ENCODE measurements at regions not wholly inside any gene's neighbourhood (a gene's known extent, or its start where the extent isn't known, plus 50 kb on each side); places are given as distances from the start of the nearest gene placed in this dataset.
A peak's percentile ranks its signal among the peaks of the same experiment; 100 is the strongest.

GRCh38 chr1:30368651-30369240, 354.6 kb downstream of the MATN1 start:
- no peaks in the 10 kb centered on the region for H3K36me3 ChIP-seq (ENCODE audit: control insufficient read depth, insufficient read depth, low read length)
- H3K9me3 Mint-ChIP-seq, result no peaks in the 10 kb centered on the region
- DNase-seq, result peak; percentile 20
- 94 to 100% methylated on average over 5 to 6 of the region's 6 CpGs for WGBS, 2 experiments (ENCODE audit: insufficient coverage in 1 of 2, insufficient read length in 1 of 2)
- H3K9ac ChIP-seq (ENCODE audit: extremely low read depth, low read length, poor library complexity, severe bottlenecking), result no peak overlapping the region
- TF ChIP-seq CTCF (conservative IDR thresholded peaks at IDR 0.05), result no peak
- no peaks in the 10 kb centered on the region for H3K27me3 ChIP-seq (ENCODE audit: control insufficient read depth, insufficient read depth, low read length, poor library complexity, severe bottlenecking)
- no peak overlapping the region for H3K27ac Mint-ChIP-seq
- H3K36me3 Mint-ChIP-seq (ENCODE audit: low read depth), result no peaks in the 10 kb centered on the region
- H3K27ac ChIP-seq (ENCODE audit: low read depth, low read length), result no peak overlapping the region
- H3K4me1 ChIP-seq (ENCODE audit: control insufficient read depth, insufficient read depth, low read length), result peaks cover 3% of the 10 kb centered on the region
- H3K27me3 Mint-ChIP-seq (ENCODE audit: insufficient read depth), result no peaks in the 10 kb centered on the region
- no peaks in the 10 kb centered on the region for H3K9me3 ChIP-seq (ENCODE audit: control insufficient read depth, low read length)
- peaks cover 18% of the 10 kb centered on the region for H3K4me1 Mint-ChIP-seq
- no peak overlapping the region for H3K4me3 ChIP-seq (ENCODE audit: low read length)
- no peak overlapping the region for H3K4me3 Mint-ChIP-seq

DNA sequence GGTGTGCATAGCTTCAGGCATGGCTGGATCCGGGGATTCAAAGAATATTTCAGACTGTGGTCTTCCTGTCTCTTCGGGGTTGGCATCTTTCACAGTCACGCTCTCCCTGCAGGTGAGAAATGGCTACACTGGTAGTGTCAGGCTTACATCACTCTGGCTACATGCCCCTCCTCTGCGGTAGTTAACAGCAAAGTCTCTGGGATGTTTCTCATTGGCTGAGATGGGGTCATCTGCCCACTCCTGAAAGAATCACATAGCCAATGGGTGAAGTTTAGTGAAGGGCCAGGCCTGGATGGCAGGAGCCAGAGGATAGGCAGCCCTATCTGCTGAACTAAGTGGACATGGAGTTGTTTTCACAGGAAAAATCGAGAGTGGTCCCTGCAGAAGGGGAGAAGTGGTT, 356.5 kb downstream of the MATN1 start:
- H3K36me3 Mint-ChIP-seq (ENCODE audit: low read depth), result no peaks in the 10 kb centered on the region
- Histone ChIP-seq H3K4me1 (ENCODE audit: control insufficient read depth, insufficient read depth, low read length) (no peaks in the 10 kb centered on the region), H3K9me3 (ENCODE audit: control insufficient read depth, low read length) (no peaks in the 10 kb centered on the region), H3K27ac (ENCODE audit: low read depth, low read length) (no peak overlapping the region), H3K36me3 (ENCODE audit: control insufficient read depth, insufficient read depth, low read length) (no peaks in the 10 kb centered on the region), H3K27me3 (ENCODE audit: control insufficient read depth, insufficient read depth, low read length, poor library complexity, severe bottlenecking) (no peaks in the 10 kb centered on the region), H3K9ac (ENCODE audit: extremely low read depth, low read length, poor library complexity, severe bottlenecking) (no peak overlapping the region), H3K4me3 (ENCODE audit: low read length) (no peak overlapping the region)
- peaks cover 16% of the 10 kb centered on the region for H3K4me1 Mint-ChIP-seq
- DNase-seq, result peak; percentile 68
- no peaks in the 10 kb centered on the region for H3K27me3 Mint-ChIP-seq (ENCODE audit: insufficient read depth)
- H3K4me3 Mint-ChIP-seq, result no peak overlapping the region
- no peak for TF ChIP-seq CTCF (conservative IDR thresholded peaks at IDR 0.05)
- no peak overlapping the region for H3K27ac Mint-ChIP-seq
- WGBS, 2 experiments (ENCODE audit: insufficient coverage in 1 of 2, insufficient read length in 1 of 2), result 85 to 89% methylated on average over 5 of the region's 5 CpGs
- H3K9me3 Mint-ChIP-seq, result no peaks in the 10 kb centered on the region

- no peak overlapping the region for H3K9ac ChIP-seq (ENCODE audit: extremely low read depth, low read length, poor library complexity, severe bottlenecking)
- no peaks in the 10 kb centered on the region for H3K9me3 ChIP-seq (ENCODE audit: control insufficient read depth, low read length)
- H3K4me1 ChIP-seq (ENCODE audit: control insufficient read depth, insufficient read depth, low read length), result no peaks in the 10 kb centered on the region
- DNase-seq, result no peak
- Mint-ChIP-seq H3K4me1 (peaks cover 11% of the 10 kb centered on the region), H3K4me3 (no peak overlapping the region), H3K27me3 (ENCODE audit: insufficient read depth) (no peaks in the 10 kb centered on the region), H3K27ac (no peak overlapping the region), H3K9me3 (no peaks in the 10 kb centered on the region), H3K36me3 (ENCODE audit: low read depth) (no peaks in the 10 kb centered on the region)
- 95% methylated on average over 4 of the region's 4 CpGs; no CpG with 5 or more reads in 1 of the 2 experiments for WGBS, 2 experiments (ENCODE audit: insufficient coverage in 1 of 2, insufficient read length in 1 of 2)
- H3K27ac ChIP-seq (ENCODE audit: low read depth, low read length), result no peak overlapping the region
- no peaks in the 10 kb centered on the region for H3K36me3 ChIP-seq (ENCODE audit: control insufficient read depth, insufficient read depth, low read length)
- no peaks in the 10 kb centered on the region for H3K27me3 ChIP-seq (ENCODE audit: control insufficient read depth, insufficient read depth, low read length, poor library complexity, severe bottlenecking)
- H3K4me3 ChIP-seq (ENCODE audit: low read length), result no peak overlapping the region
- no peak for TF ChIP-seq CTCF (conservative IDR thresholded peaks at IDR 0.05)
Measured at GRCh38 chr1:30366199-30366598, 357.2 kb downstream of the MATN1 start.

All from endodermal cell (in vitro differentiated cells).